ENCODE measurements at regions not wholly inside any gene's neighbourhood (a gene's known extent, or its start where the extent isn't known, plus 50 kb on each side); places are given as distances from the start of the nearest gene placed in this dataset.

GRCh38 chr11:93917673-93918072 is 67.3 kb upstream of the VSTM5 start:
- Mint-ChIP-seq H3K27ac (no peak overlapping the region), H3K36me3 (ENCODE audit: low read depth) (no peaks in the 10 kb centered on the region), H3K4me3 (no peak overlapping the region), H3K9me3 (no peaks in the 10 kb centered on the region; the same call in 2 of the 3 replicates), H3K27me3 (ENCODE audit: insufficient read depth, low read depth, poor library complexity) (no peaks in the 10 kb centered on the region), H3K4me1 (peaks cover 7% of the 10 kb centered on the region)
- Histone ChIP-seq H3K27ac (ENCODE audit: low read depth) (no peak overlapping the region), H3K9me2 (ENCODE audit: insufficient read depth) (no peaks in the 10 kb centered on the region), H3K79me2 (replicated peaks; ENCODE audit: insufficient read depth) (no peaks in the 10 kb centered on the region), H2AFZ (no peak overlapping the region), H4K20me1 (replicated peaks; ENCODE audit: insufficient read depth) (no peaks in the 10 kb centered on the region), H3F3A (replicated peaks; ENCODE audit: low read depth) (no peaks in the 10 kb centered on the region), H3K4me3 (no peak overlapping the region), H3K36me3 (ENCODE audit: insufficient read depth) (no peaks in the 10 kb centered on the region), H3K4me2 (no peak overlapping the region), H3K27me3 (ENCODE audit: insufficient read depth) (no peaks in the 10 kb centered on the region), H3K4me1 (ENCODE audit: insufficient read depth) (no peaks in the 10 kb centered on the region)
- ATAC-seq: no peak
- TF ChIP-seq ZNF331 (CRISPR knock-in tag; IDR thresholded peaks at IDR 0.05; ENCODE audit: low read depth) (no peak), NANOG (IDR thresholded peaks at IDR 0.05; ENCODE audit: borderline replicate concordance) (no peak), EZH2 (IDR thresholded peaks at IDR 0.05; ENCODE audit: low read depth, unreplicated experiment) (no peak), ZNF114 (CRISPR knock-in tag; IDR thresholded peaks at IDR 0.05) (no peak), STAT1 (IDR thresholded peaks at IDR 0.05; ENCODE audit: unreplicated experiment) (no peak), REST (IDR thresholded peaks at IDR 0.05; ENCODE audit: unreplicated experiment) (no peak), EZH2phosphoT487 (IDR thresholded peaks at IDR 0.05; ENCODE audit: unreplicated experiment) (no peak), ZNF462 (CRISPR knock-in tag; IDR thresholded peaks at IDR 0.05) (no peak), JUNB (IDR thresholded peaks at IDR 0.05; ENCODE audit: unreplicated experiment) (no peak), POLR2AphosphoS5 (IDR thresholded peaks at IDR 0.05; ENCODE audit: low read depth) (no peak), CREB1 (CRISPR knock-in tag; IDR thresholded peaks at IDR 0.05; ENCODE audit: low read depth) (no peak), ETS1 (IDR thresholded peaks at IDR 0.05) (no peak), CTCF (conservative IDR thresholded peaks at IDR 0.05; ENCODE audit: low read depth in 2 of 2) (no peak)
- DNase-seq (ENCODE audit: low spot score): no peak
